Fibroblast of skin of right biceps (primary cell): ENCODE measurements at regions not wholly inside any gene's neighbourhood (a gene's known extent, or its start where the extent isn't known, plus 50 kb on each side); places are given as distances from the start of the nearest gene placed in this dataset.
"Not testable (repeated sequence)": the region's sequence is repeated elsewhere in the genome, so short reads cannot be mapped to it uniquely, and the experiment has no call there.

Experiments used
- DNase-seq: peaks from one replicate; pipeline ENCODE4 v3.0.0-alpha.2; 2013

GRCh38 chr3:161694682-161695564 lies 198.3 kb downstream of the OTOL1 start:
- DNase-seq = no peak

- DNase-seq = no peak
These were observed 199.2 kb downstream of the OTOL1 start for GRCh38 chr3:161695811-161696210.

- no peak for DNase-seq
These were observed 204.4 kb downstream of the OTOL1 start for GRCh38 chr3:161700998-161701397.

- not testable (repeated sequence) for DNase-seq
These were observed 210.6 kb downstream of the OTOL1 start for GRCh38 chr3:161707253-161707652.

GRCh38 chr3:161713731-161714130 lies 217.1 kb downstream of the OTOL1 start:
- no peak for DNase-seq

GRCh38 chr3:161731968-161732367 lies 235.4 kb downstream of the OTOL1 start:
- no peak for DNase-seq

GRCh38 chr3:161737171-161737570 lies 240.6 kb downstream of the OTOL1 start:
- no peak for DNase-seq

- DNase-seq = no peak
These were observed 243.8 kb downstream of the OTOL1 start for GRCh38 chr3:161740421-161740820.

- no peak for DNase-seq
These were observed 247.8 kb downstream of the OTOL1 start for GRCh38 chr3:161744366-161744765.

- no peak for DNase-seq
These were observed 249.1 kb downstream of the OTOL1 start for GRCh38 chr3:161745741-161746140.

- no peak for DNase-seq
These were observed 251.4 kb downstream of the OTOL1 start for GRCh38 chr3:161748049-161748448.

GRCh38 chr3:161754420-161755053 lies 257.9 kb downstream of the OTOL1 start:
- DNase-seq = no peak

- no peak for DNase-seq
These were observed 262.8 kb downstream of the OTOL1 start for GRCh38 chr3:161759444-161759843.

GRCh38 chr3:161766331-161766730 lies 269.7 kb downstream of the OTOL1 start:
- no peak for DNase-seq

- no peak for DNase-seq
These were observed 274.1 kb downstream of the OTOL1 start for GRCh38 chr3:161770484-161771386.

- DNase-seq = no peak
These were observed 284.8 kb downstream of the OTOL1 start for GRCh38 chr3:161781381-161781780.

- DNase-seq = no peak
These were observed 296.8 kb downstream of the OTOL1 start for GRCh38 chr3:161793194-161793930.

- no peak for DNase-seq
These were observed 297.9 kb downstream of the OTOL1 start for GRCh38 chr3:161794551-161794950.

- no peak for DNase-seq
These were observed 299.7 kb downstream of the OTOL1 start for GRCh38 chr3:161796312-161796711.

- no peak for DNase-seq
These were observed 300.2 kb downstream of the OTOL1 start for GRCh38 chr3:161796780-161797179.

GRCh38 chr3:161798016-161798415 lies 301.4 kb downstream of the OTOL1 start:
- no peak for DNase-seq

GRCh38 chr3:161800985-161801559 lies 304.5 kb downstream of the OTOL1 start:
- no peak for DNase-seq
